Fibroblast of pulmonary artery (primary cell): ENCODE measurements at regions not wholly inside any gene's neighbourhood (a gene's known extent, or its start where the extent isn't known, plus 50 kb on each side); places are given as distances from the start of the nearest gene placed in this dataset.

Experiments used
- DNase-seq: peaks from one replicate; pipeline ENCODE4 v3.0.0-alpha.2; 2010; ENCODE audit warnings: low read depth
- H3K4me3 ChIP-seq: replicated peaks from 2 replicates; pipeline ENCODE4 v1.5.1; 2011; ENCODE audit warnings: low read depth, mild to moderate bottlenecking, control low read depth, low read length, moderate library complexity
- TF ChIP-seq, protein P1 (sequence below): IDR thresholded peaks from 2 replicates; pipeline ENCODE4 v1.5.1; 2011; ENCODE audit warnings: mild to moderate bottlenecking, control low read depth, low read length, inconsistent platforms; ENCODE audit errors: missing control alignments

GRCh38 chrX:46059316-46059715 is 485.9 kb downstream of the ZNF674 start:
- H3K4me3 ChIP-seq: no peak overlapping the region
- TF ChIP-seq, protein P1, sequence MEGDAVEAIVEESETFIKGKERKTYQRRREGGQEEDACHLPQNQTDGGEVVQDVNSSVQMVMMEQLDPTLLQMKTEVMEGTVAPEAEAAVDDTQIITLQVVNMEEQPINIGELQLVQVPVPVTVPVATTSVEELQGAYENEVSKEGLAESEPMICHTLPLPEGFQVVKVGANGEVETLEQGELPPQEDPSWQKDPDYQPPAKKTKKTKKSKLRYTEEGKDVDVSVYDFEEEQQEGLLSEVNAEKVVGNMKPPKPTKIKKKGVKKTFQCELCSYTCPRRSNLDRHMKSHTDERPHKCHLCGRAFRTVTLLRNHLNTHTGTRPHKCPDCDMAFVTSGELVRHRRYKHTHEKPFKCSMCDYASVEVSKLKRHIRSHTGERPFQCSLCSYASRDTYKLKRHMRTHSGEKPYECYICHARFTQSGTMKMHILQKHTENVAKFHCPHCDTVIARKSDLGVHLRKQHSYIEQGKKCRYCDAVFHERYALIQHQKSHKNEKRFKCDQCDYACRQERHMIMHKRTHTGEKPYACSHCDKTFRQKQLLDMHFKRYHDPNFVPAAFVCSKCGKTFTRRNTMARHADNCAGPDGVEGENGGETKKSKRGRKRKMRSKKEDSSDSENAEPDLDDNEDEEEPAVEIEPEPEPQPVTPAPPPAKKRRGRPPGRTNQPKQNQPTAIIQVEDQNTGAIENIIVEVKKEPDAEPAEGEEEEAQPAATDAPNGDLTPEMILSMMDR: no peak
- no peak for DNase-seq

GRCh38 chrX:46044486-46044885 is 500.7 kb downstream of the ZNF674 start:
- DNase-seq: no peak

GRCh38 chrX:46040001-46040400 is 505.2 kb downstream of the ZNF674 start:
- TF ChIP-seq, protein P1: no peak
- no peak overlapping the region for H3K4me3 ChIP-seq
- DNase-seq: no peak

More at GRCh38 chrX:46044486-46044885, 500.7 kb downstream of the ZNF674 start:
- TF ChIP-seq, protein P1: no peak
- H3K4me3 ChIP-seq: no peak overlapping the region

DNA sequence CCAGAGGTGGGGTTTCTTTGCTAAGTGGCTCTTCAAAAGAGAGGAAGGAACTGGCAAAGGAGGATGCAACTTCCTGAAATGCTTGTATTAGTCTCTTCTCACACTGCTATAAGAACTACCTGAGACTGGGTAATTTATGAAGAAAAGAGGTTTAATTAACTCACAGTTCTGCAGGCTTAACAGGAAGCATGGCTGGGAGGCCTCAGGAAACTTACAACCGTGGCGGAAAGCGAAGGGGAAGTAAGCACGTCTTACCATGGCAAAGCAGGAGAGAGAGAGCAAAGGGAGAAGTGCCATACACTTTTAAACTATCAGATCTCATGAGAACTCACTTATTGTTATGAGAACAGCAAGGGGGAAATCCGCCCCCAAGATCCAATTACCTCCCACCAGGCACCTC is 505.7 kb downstream of the ZNF674 start:
- DNase-seq: no peak
- H3K4me3 ChIP-seq: no peak overlapping the region
- TF ChIP-seq, protein P1: no peak

DNA sequence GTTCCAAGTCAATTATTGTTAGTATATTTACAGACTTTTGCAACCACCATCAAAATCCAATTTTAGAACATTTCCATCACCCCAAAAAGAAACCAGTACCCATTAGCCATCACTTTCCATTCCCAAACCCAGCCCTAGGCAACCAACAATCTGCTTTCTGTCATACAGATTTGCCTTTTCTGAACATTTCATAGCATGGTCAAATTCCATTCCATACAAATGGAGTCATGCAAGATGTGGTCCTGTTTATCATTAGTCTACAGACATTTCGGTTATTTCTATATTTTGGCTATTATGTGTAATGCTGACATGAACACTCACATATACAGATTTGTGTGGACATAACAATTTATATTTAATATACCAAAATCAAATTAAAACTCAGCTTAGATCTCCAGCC is 508.7 kb downstream of the ZNF674 start:
- DNase-seq: no peak
- TF ChIP-seq, protein P1: no peak
- no peak overlapping the region for H3K4me3 ChIP-seq

DNA sequence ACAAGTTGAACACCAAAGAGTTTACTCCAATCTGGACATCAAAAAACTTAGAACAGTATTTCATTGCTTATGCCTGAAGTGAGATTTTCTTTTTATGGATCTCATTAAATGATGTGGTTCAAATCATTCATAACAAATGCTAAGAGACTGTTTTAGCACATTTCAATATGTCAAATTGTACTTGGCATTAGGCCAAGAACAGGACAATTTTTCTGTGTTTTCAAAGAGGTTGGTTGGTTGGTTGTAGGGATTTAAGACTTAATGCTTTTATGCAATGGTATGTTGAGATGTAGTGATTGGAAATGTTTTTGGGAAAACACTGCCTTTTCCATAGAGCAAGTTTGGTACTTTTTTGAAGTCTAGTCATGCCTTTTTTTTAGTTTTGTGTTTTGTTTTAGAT is 510.4 kb downstream of the ZNF674 start:
- no peak for DNase-seq
- no peak overlapping the region for H3K4me3 ChIP-seq
- TF ChIP-seq, protein P1: no peak

GRCh38 chrX:46029777-46030176 is 515.4 kb downstream of the ZNF674 start:
- no peak overlapping the region for H3K4me3 ChIP-seq
- TF ChIP-seq, protein P1: no peak
- DNase-seq: no peak
